Liver (tissue), 3 donors: ENCODE measurements at regions not wholly inside any gene's neighbourhood (a gene's known extent, or its start where the extent isn't known, plus 50 kb on each side); places are given as distances from the start of the nearest gene placed in this dataset.

Experiments used
- ATF3 ChIP-seq: IDR thresholded peaks from 2 replicates; pipeline ENCODE4 v1.6.1; 2016; ENCODE audit warnings: antibody characterized with exemption
- CTCF ChIP-seq: fragments of 150-350 bp; IDR thresholded peaks from 2 replicates; pipeline ENCODE4 v1.5.1; 2017; ENCODE audit warnings: improper control_type of control experiment, low read depth, low read length; ENCODE audit not compliant: missing input control
- HNF4A ChIP-seq, 2 donors: conservative IDR thresholded peaks; 2 replicates each; pipeline ENCODE4 v1.6.1; 2016; ENCODE audit warnings: antibody characterized with exemption in 2 of 2, mild to moderate bottlenecking in 2 of 2
- HNF4G ChIP-seq: IDR thresholded peaks from 2 replicates; pipeline ENCODE4 v1.6.1; 2016; ENCODE audit warnings: antibody characterized with exemption
- SP1 ChIP-seq: IDR thresholded peaks from 2 replicates; pipeline ENCODE4 v1.6.1; 2018; ENCODE audit warnings: antibody characterized with exemption, mild to moderate bottlenecking
- TAF1 ChIP-seq: conservative IDR thresholded peaks from 2 replicates; pipeline ENCODE4 v1.6.1; 2016; ENCODE audit warnings: antibody characterized with exemption, mild to moderate bottlenecking
- ZBTB33 ChIP-seq: IDR thresholded peaks from 2 replicates; pipeline ENCODE4 v1.6.1; 2016; ENCODE audit warnings: antibody characterized with exemption
- donor health status: healthy.
- donor health status: healthy.

- TF ChIP-seq CTCF (no peak), HNF4G (no peak), ATF3 (no peak), TAF1 (no peak), HNF4A (conservative IDR thresholded peaks at IDR 0.05) (no peak), ZBTB33 (no peak), SP1 (no peak)
Observed at GRCh38 chr16:8459085-8459733, 131.1 kb downstream of the TMEM114 start.
